BLaER1 treated with 17β-estradiol and CSF1 and Interleukin-3, amounts not matched to agents 10 nM and 100 nM (cell line): ENCODE measurements at regions not wholly inside any gene's neighbourhood (a gene's known extent, or its start where the extent isn't known, plus 50 kb on each side); places are given as distances from the start of the nearest gene placed in this dataset.

Experiments
- H3K27ac ChIP-seq, 11 experiments: shearing (Covaris generic); formaldehyde crosslinking; 2 replicates each; pipeline ENCODE4 v1.8.1; 2022
- H3K27me3 ChIP-seq, 11 experiments: shearing (Covaris generic); formaldehyde crosslinking; 2 replicates each; pipeline ENCODE4 v1.8.1; 2022
- H3K36me3 ChIP-seq, 11 experiments: shearing (Covaris generic); formaldehyde crosslinking; 2 replicates each; pipeline ENCODE4 v1.8.1; 2022
- H3K4me1 ChIP-seq, 10 experiments: shearing (Covaris generic); formaldehyde crosslinking; 2 replicates each; pipeline ENCODE4 v1.8.1; 2022
- H3K4me2 ChIP-seq, 11 experiments: shearing (Covaris generic); formaldehyde crosslinking; 2 replicates each; pipeline ENCODE4 v1.8.1; 2022
- H3K4me3 ChIP-seq, 10 experiments: shearing (Covaris generic); formaldehyde crosslinking; 2 replicates each; pipeline ENCODE4 v1.8.1; 2022
- H3K9ac ChIP-seq, 11 experiments: shearing (Covaris generic); formaldehyde crosslinking; 2 replicates each; pipeline ENCODE4 v1.8.1; 2022
- H3K9me3 ChIP-seq, 11 experiments: shearing (Covaris generic); formaldehyde crosslinking; replicated peaks in 1 of 11; 2 replicates each; pipeline ENCODE4 v1.8.1; 2022
- H4K20me1 ChIP-seq, 11 experiments: shearing (Covaris generic); formaldehyde crosslinking; 2 replicates each; pipeline ENCODE4 v1.8.1; 2022
- Cebpa-rat ChIP-seq, 11 experiments: shearing (Covaris generic); IDR thresholded peaks; 2 replicates each; pipeline ENCODE4 v1.8.1; 2022

- H3K4me1 ChIP-seq: no peaks in the 10 kb centered on the region
- H3K36me3 ChIP-seq: no peaks in the 10 kb centered on the region
- H3K4me2 ChIP-seq: no peak overlapping the region
- H3K9ac ChIP-seq: no peak overlapping the region
- no peaks in the 10 kb centered on the region for H4K20me1 ChIP-seq
- H3K27ac ChIP-seq: no peak overlapping the region
- no peaks in the 10 kb centered on the region for H3K27me3 ChIP-seq
- H3K4me3 ChIP-seq: no peak overlapping the region
- peaks cover 0 to 14% (median 4%) of the 10 kb centered on the region in 11 experiments; a peak in 6 of 22 replicates for H3K9me3 ChIP-seq
- TF ChIP-seq Cebpa-rat (IDR thresholded peaks at IDR 0.05): no peak
Measured at GRCh38 chr2:187177253-187177652, 270.8 kb downstream of the CALCRL start.

GRCh38 chr2:187174582-187174981 lies 273.5 kb downstream of the CALCRL start:
- Histone ChIP-seq H3K27ac (no peak overlapping the region), H4K20me1 (no peaks in the 10 kb centered on the region), H3K36me3 (no peaks in the 10 kb centered on the region), H3K27me3 (no peaks in the 10 kb centered on the region), H3K9me3 (peaks cover 0 to 27% (median 4%) of the 10 kb centered on the region in 11 experiments; a peak in 7 of 22 replicates), H3K4me1 (peaks cover 4 to 12% (median 10%) of the 10 kb centered on the region in 10 experiments), H3K4me3 (no peak overlapping the region), H3K4me2 (no peak overlapping the region), H3K9ac (no peak overlapping the region)
- TF ChIP-seq Cebpa-rat (IDR thresholded peaks at IDR 0.05): no peak

- Histone ChIP-seq H3K27ac (no peak overlapping the region; a peak in 1 of 22 replicates), H3K4me1 (peaks cover 20 to 29% (median 23%) of the 10 kb centered on the region in 10 experiments), H3K36me3 (no peaks in the 10 kb centered on the region), H3K9me3 (peaks cover 0 to 27% (median 4%) of the 10 kb centered on the region in 11 experiments; a peak in 7 of 22 replicates), H4K20me1 (no peaks in the 10 kb centered on the region), H3K27me3 (no peaks in the 10 kb centered on the region), H3K9ac (no peak overlapping the region), H3K4me3 (no peak overlapping the region), H3K4me2 (no peak overlapping the region)
- TF ChIP-seq Cebpa-rat (IDR thresholded peaks at IDR 0.05): no peak
Measured at GRCh38 chr2:187171318-187171717, 276.7 kb downstream of the CALCRL start.

GRCh38 chr2:187169864-187170263 lies 278.2 kb downstream of the CALCRL start:
- Histone ChIP-seq H3K4me2 (peak overlapping the region; percentile 28 to 84 (median 57); a peak in 20 of 22 replicates), H3K4me1 (peaks cover 20 to 29% (median 23%) of the 10 kb centered on the region in 10 experiments), H3K27me3 (no peaks in the 10 kb centered on the region), H3K9ac (peak overlapping the region in 2 of 11 experiments; percentile 63 to 75; a peak in 4 of 22 replicates), H3K27ac (peak overlapping the region; percentile 41 to 93 (median 76); a peak in 17 of 22 replicates), H3K36me3 (no peaks in the 10 kb centered on the region), H3K4me3 (no peak overlapping the region), H4K20me1 (no peaks in the 10 kb centered on the region), H3K9me3 (peaks cover 0 to 27% (median 4%) of the 10 kb centered on the region in 11 experiments; a peak in 7 of 22 replicates)
- TF ChIP-seq Cebpa-rat (IDR thresholded peaks at IDR 0.05): no peak

- no peaks in the 10 kb centered on the region for H3K36me3 ChIP-seq
- H3K27ac ChIP-seq: peak overlapping the region; percentile 56 to 93 (median 76); a peak in 20 of 22 replicates
- TF ChIP-seq Cebpa-rat (IDR thresholded peaks at IDR 0.05): no peak
- no peaks in the 10 kb centered on the region for H3K27me3 ChIP-seq
- peaks cover 20 to 29% (median 23%) of the 10 kb centered on the region in 10 experiments for H3K4me1 ChIP-seq
- peak overlapping the region; percentile 26 to 84 (median 64); a peak in 21 of 22 replicates for H3K4me2 ChIP-seq
- no peaks in the 10 kb centered on the region for H4K20me1 ChIP-seq
- no peak overlapping the region for H3K4me3 ChIP-seq
- peak overlapping the region in 7 of 11 experiments; percentile 31 to 75 (median 61); a peak in 10 of 22 replicates for H3K9ac ChIP-seq
- peaks cover 0 to 23% (median 1%) of the 10 kb centered on the region in 11 experiments; a peak in 7 of 22 replicates for H3K9me3 ChIP-seq
Measured at GRCh38 chr2:187168720-187169713, 279.0 kb downstream of the CALCRL start.

GRCh38 chr2:187167491-187167890 lies 280.6 kb downstream of the CALCRL start:
- no peak for TF ChIP-seq Cebpa-rat (IDR thresholded peaks at IDR 0.05)
- peaks cover 0 to 21% (median 0%) of the 10 kb centered on the region in 11 experiments; a peak in 6 of 22 replicates for H3K9me3 ChIP-seq

GRCh38 chr2:187165936-187166610 lies 282.0 kb downstream of the CALCRL start:
- Histone ChIP-seq H3K4me3 (no peak overlapping the region), H4K20me1 (no peaks in the 10 kb centered on the region), H3K27ac (no peak overlapping the region), H3K9me3 (peaks cover 0 to 7% (median 0%) of the 10 kb centered on the region in 11 experiments; a peak in 1 of 22 replicates), H3K36me3 (no peaks in the 10 kb centered on the region), H3K9ac (no peak overlapping the region), H3K27me3 (no peaks in the 10 kb centered on the region), H3K4me2 (no peak overlapping the region; a peak in 1 of 22 replicates), H3K4me1 (peaks cover 20 to 29% (median 23%) of the 10 kb centered on the region in 10 experiments)
- no peak for TF ChIP-seq Cebpa-rat (IDR thresholded peaks at IDR 0.05)

More at GRCh38 chr2:187167491-187167890, 280.6 kb downstream of the CALCRL start:
- Histone ChIP-seq H4K20me1 (no peaks in the 10 kb centered on the region), H3K27me3 (no peaks in the 10 kb centered on the region), H3K4me2 (no peak overlapping the region), H3K4me1 (peaks cover 20 to 29% (median 23%) of the 10 kb centered on the region in 10 experiments), H3K36me3 (no peaks in the 10 kb centered on the region), H3K27ac (no peak overlapping the region), H3K4me3 (no peak overlapping the region), H3K9ac (no peak overlapping the region)

- Histone ChIP-seq H3K27me3 (no peaks in the 10 kb centered on the region), H3K27ac (no peak overlapping the region), H3K4me3 (no peak overlapping the region), H4K20me1 (no peaks in the 10 kb centered on the region), H3K36me3 (no peaks in the 10 kb centered on the region), H3K4me1 (no peaks in the 10 kb centered on the region), H3K9me3 (peaks cover 12 to 25% (median 18%) of the 10 kb centered on the region in 11 experiments), H3K9ac (no peak overlapping the region), H3K4me2 (no peak overlapping the region)
- no peak for TF ChIP-seq Cebpa-rat (IDR thresholded peaks at IDR 0.05)
Measured at GRCh38 chr2:187158452-187158851, 289.6 kb downstream of the CALCRL start.

- H3K27ac ChIP-seq: no peak overlapping the region
- H3K9me3 ChIP-seq: peaks cover 12 to 25% (median 18%) of the 10 kb centered on the region in 11 experiments
- no peaks in the 10 kb centered on the region for H3K27me3 ChIP-seq
- no peak overlapping the region for H3K4me3 ChIP-seq
- TF ChIP-seq Cebpa-rat (IDR thresholded peaks at IDR 0.05): no peak
- H3K4me2 ChIP-seq: no peak overlapping the region
- H3K36me3 ChIP-seq: no peaks in the 10 kb centered on the region
- no peaks in the 10 kb centered on the region for H4K20me1 ChIP-seq
- no peaks in the 10 kb centered on the region for H3K4me1 ChIP-seq
- H3K9ac ChIP-seq: no peak overlapping the region
Measured at GRCh38 chr2:187157046-187157445, 291.0 kb downstream of the CALCRL start.
